ENCODE measurements at regions not wholly inside any gene's neighbourhood (a gene's known extent, or its start where the extent isn't known, plus 50 kb on each side); places are given as distances from the start of the nearest gene placed in this dataset.

DNA sequence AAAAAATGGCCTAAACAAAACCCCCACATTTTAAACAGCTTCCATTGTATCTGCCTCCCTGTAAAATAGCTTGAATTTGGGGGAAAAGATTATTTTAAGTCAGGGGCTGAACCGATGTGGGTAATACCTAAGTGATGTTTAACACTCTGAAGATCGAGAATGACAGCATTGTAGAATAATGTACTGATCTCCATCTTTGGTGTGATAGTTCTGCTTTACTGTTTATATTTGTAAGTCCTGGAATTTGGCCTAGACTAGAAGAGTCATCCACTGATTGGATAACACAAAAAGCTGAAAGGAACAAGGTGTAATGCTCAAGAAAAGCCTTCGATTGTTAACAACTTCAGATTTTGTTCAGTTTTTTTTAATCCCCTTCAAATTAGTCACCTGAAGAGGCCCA lies 53.8 kb upstream of the CCDC68 start:
- Histone ChIP-seq H3K4me3 (no peak overlapping the region), H3K36me3 (no peaks in the 10 kb centered on the region), H3K9me3 (replicated peaks) (no peaks in the 10 kb centered on the region), H3K4me1 (no peaks in the 10 kb centered on the region), H3K27me3 (ENCODE audit: low read depth) (no peaks in the 10 kb centered on the region), H3K27ac (replicated peaks) (no peak overlapping the region)
- DNase-seq, result no peak
- TF ChIP-seq, protein P1, sequence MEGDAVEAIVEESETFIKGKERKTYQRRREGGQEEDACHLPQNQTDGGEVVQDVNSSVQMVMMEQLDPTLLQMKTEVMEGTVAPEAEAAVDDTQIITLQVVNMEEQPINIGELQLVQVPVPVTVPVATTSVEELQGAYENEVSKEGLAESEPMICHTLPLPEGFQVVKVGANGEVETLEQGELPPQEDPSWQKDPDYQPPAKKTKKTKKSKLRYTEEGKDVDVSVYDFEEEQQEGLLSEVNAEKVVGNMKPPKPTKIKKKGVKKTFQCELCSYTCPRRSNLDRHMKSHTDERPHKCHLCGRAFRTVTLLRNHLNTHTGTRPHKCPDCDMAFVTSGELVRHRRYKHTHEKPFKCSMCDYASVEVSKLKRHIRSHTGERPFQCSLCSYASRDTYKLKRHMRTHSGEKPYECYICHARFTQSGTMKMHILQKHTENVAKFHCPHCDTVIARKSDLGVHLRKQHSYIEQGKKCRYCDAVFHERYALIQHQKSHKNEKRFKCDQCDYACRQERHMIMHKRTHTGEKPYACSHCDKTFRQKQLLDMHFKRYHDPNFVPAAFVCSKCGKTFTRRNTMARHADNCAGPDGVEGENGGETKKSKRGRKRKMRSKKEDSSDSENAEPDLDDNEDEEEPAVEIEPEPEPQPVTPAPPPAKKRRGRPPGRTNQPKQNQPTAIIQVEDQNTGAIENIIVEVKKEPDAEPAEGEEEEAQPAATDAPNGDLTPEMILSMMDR (IDR thresholded peaks at IDR 0.05; ENCODE audit: borderline replicate concordance), result no peak
- intact Hi-C loops (cut with micrococcal nuclease), result no loop called here

DNA sequence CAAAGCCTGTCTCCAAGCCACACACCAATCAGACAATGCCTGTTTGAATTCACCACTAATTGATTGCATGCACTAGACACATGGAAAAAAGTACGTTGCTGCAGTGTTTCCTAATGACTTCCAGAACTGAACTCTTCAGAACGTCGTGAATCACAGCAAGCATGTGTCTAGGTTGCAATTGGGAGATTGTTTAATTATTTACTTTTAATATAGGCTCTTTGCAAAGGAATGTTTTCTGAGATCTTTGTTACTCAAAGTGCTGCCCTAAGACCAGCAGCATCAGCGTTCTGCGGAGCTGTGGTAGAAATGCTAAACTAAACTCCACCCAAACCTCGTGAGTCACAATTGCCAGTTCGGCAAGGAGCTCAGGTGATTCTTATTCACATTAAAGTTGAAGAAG lies 52.7 kb upstream of the CCDC68 start:
- no peak for DNase-seq
- Histone ChIP-seq H3K4me1 (no peaks in the 10 kb centered on the region), H3K27ac (replicated peaks) (no peak overlapping the region), H3K9me3 (replicated peaks) (no peaks in the 10 kb centered on the region), H3K36me3 (no peaks in the 10 kb centered on the region), H3K4me3 (no peak overlapping the region), H3K27me3 (ENCODE audit: low read depth) (no peaks in the 10 kb centered on the region)
- intact Hi-C loops (cut with micrococcal nuclease), result no loop called here
- TF ChIP-seq, protein P1 (IDR thresholded peaks at IDR 0.05; ENCODE audit: borderline replicate concordance), result no peak
